Cardiac fibroblast (primary cell): ENCODE measurements at regions not wholly inside any gene's neighbourhood (a gene's known extent, or its start where the extent isn't known, plus 50 kb on each side); places are given as distances from the start of the nearest gene placed in this dataset.

ENCODE experiments used
- DNase-seq, 2 donors: peaks; one replicate each; pipeline versions ENCODE4 v3.0.0 to v3.0.0-alpha.2; 2010; ENCODE audit warnings: low read depth in 2 of 2
- H3K4me3 ChIP-seq, 2 donors: replicated peaks in 1 of 2; 1 replicate in 1 of 2; 2 replicates in 1 of 2; pipeline ENCODE4 v1.5.1; 2011; ENCODE audit warnings: low read depth in 2 of 2, low read length in 2 of 2, mild to moderate bottlenecking in 2 of 2, moderate library complexity in 1 of 2
- CTCF ChIP-seq: IDR thresholded peaks from one replicate; pipeline ENCODE4 v1.5.1; 2011; ENCODE audit warnings: low read depth, mild to moderate bottlenecking, low read length, inconsistent platforms

DNA sequence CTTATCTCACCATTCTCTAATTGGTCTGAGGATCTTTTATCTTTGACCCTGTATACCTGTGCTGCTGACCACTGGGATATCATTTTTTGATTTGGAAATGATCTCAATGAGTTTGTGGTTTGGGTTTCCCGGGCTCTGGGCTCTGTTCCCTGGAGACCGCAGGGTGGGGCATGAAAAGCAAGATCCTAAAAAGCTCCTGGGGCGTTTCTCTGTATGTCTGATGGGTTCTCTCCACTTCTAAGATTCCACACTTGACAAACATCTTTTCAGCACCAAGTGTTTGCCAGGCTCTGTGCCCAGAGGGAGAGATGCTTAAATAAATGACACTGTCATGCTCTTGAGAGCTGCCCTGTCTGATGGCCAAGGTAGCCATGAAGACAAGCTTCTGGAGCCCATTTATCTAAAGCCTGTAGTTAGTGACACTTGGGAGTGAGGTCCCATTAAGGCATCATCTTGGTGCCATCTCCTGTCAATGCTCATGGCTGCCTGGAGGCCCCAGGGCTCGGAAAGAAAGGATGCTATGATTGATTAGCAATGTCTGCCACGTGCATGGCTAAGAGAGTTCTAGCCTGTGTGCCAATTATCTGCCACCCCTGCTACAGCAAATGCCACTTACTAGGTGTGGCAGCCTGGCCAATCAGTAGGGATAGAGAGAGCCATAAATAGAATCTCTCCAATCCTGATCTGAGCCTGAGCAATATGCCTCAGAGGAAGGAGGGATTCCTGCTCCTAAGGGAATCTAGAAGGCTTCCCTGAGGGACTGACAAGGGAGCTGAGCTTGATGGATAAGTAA is 531.6 kb downstream of the MN1 start:
- no peak overlapping the region for H3K4me3 ChIP-seq
- no peak for TF ChIP-seq CTCF
- no peak for DNase-seq

GRCh38 chr22:27270818-27271510 is 530.6 kb downstream of the MN1 start:
- H3K4me3 ChIP-seq: no peak overlapping the region
- no peak for TF ChIP-seq CTCF
- DNase-seq: peak in 1 of 2 donors; percentile 26

DNA sequence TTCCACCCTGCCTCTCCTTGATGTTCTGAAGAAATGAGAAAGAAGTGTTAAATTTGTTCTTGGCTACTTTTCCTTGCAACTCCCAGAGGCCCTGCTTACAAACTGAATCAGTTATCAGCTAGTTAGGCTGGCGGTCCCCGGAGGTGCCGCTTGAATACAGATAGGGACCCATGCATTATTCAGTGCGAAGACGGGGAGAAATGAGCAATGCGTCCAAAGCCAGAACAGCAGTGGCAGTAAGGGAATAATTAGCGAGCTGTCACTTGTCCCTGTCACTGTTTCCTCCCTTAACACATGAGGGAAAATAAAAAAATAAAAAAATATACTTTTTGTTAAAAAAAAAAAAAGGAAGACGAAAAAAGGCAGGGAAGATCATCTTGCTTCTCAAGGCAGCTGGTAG is 528.1 kb downstream of the MN1 start:
- TF ChIP-seq CTCF: no peak
- H3K4me3 ChIP-seq: no peak overlapping the region
- no peak for DNase-seq

DNA sequence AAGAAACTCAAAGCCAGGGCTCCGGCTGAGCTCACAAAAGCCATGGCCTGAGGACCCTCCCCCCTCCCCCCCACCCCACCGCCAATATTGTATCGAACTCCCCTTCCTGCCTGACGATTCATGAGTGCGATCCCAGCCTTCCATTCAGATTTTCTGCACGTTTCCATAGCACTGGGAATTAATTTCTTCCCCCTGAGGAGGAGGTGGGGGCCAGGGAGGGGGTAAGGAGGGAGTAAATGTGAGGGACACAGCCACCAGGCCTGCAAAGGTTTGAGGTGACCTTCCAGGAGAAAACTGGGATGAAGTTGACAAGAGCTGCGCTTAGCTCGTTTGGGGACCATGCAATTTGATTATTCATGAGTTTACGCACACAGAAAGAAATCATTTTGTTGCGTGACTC is 527.7 kb downstream of the MN1 start:
- TF ChIP-seq CTCF: no peak
- no peak overlapping the region for H3K4me3 ChIP-seq
- no peak for DNase-seq

DNA sequence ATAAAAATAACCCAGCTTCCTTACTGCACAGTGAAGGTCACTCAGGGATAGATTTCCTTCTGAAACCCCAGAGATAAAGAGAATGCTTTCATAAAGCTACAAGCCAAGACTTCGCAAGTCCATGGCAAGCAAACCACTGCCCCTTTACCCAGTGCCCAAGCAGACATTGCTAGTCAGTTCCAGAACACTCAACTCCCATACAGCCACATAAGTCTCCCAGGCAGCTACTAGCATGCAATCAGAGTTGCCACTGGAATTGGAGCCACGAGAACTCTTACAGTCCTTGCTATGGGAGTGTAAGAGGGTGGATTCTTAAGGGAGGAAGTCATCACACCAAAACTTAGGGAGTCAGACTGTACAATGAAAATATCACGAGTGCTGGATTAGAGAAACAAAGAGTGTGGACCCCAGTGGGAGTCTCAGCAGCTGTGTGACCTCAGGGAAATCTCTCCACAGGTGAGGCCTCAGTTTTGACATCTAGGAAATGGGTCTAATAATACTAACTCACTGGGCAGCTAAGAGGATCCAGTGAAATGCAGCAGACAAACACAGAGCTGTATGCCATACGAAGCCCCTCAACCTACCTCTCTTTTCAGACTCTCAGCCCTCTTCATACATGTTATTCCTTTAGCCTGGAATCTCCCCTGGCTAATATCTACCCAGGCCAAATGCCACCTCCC is 526.6 kb downstream of the MN1 start:
- TF ChIP-seq CTCF: no peak
- DNase-seq: peak; percentile 13 to 63

GRCh38 chr22:27278946-27279345 is 522.6 kb downstream of the MN1 start:
- DNase-seq: no peak
- H3K4me3 ChIP-seq: no peak overlapping the region
- TF ChIP-seq CTCF: no peak

More for the DNA sequence above, 526.6 kb downstream of the MN1 start:
- no peak overlapping the region for H3K4me3 ChIP-seq
